ENCODE measurements at regions not wholly inside any gene's neighbourhood (a gene's known extent, or its start where the extent isn't known, plus 50 kb on each side); places are given as distances from the start of the nearest gene placed in this dataset.

- no peak overlapping the region for H3K4me3 ChIP-seq (ENCODE audit: control insufficient read depth, low read depth, low read length)
- TF ChIP-seq, protein P1, sequence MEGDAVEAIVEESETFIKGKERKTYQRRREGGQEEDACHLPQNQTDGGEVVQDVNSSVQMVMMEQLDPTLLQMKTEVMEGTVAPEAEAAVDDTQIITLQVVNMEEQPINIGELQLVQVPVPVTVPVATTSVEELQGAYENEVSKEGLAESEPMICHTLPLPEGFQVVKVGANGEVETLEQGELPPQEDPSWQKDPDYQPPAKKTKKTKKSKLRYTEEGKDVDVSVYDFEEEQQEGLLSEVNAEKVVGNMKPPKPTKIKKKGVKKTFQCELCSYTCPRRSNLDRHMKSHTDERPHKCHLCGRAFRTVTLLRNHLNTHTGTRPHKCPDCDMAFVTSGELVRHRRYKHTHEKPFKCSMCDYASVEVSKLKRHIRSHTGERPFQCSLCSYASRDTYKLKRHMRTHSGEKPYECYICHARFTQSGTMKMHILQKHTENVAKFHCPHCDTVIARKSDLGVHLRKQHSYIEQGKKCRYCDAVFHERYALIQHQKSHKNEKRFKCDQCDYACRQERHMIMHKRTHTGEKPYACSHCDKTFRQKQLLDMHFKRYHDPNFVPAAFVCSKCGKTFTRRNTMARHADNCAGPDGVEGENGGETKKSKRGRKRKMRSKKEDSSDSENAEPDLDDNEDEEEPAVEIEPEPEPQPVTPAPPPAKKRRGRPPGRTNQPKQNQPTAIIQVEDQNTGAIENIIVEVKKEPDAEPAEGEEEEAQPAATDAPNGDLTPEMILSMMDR (conservative IDR thresholded peaks at IDR 0.05; ENCODE audit: control insufficient read depth, insufficient read depth, low read depth, low read length): no peak
- no peak for DNase-seq (ENCODE audit: low read depth)
Observed at GRCh38 chr15:34684351-34684750, 70.4 kb downstream of the GJD2 start.

DNA sequence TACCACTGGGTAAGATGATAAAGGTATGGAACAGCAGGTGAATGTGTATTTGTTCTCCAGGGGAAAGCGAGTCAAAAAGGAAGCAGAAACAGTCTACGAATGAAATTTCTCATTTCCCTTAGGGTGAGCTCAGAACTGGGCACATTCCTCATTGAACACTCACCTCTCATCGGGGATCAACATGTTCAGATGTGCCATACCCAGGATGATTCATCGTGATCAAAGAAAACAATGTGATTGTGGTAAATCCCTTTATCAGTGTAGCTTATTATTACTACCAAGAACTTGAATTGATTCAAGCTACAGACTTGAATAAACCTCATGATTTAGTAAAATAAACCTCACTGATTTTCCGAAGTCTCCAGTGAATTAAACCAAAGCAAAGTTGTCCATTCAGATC is 72.1 kb downstream of the GJD2 start:
- DNase-seq (ENCODE audit: low read depth): peak; percentile 83
- H3K4me3 ChIP-seq (ENCODE audit: control insufficient read depth, low read depth, low read length): no peak overlapping the region

DNA sequence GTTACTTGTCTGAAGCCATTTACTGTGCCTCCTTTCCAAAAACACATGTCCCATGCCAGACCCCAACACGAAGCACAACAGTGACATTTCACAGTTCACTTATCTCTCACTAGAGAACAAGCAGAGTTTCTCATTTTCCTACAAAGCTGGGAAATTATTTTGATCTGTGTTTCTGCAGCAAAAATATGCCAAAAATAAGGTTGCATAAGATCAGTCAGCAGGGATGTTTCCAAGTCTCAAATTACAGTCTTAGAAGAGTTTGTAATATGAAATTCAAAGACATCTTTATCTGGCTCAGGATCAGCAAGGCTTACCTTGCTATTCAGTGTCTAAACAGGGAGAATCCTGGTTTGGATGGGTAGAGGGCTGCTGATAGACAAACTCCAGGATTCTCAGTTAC is 75.5 kb downstream of the GJD2 start:
- peak; percentile 11 for DNase-seq (ENCODE audit: low read depth)
- no peak overlapping the region for H3K4me3 ChIP-seq (ENCODE audit: control insufficient read depth, low read depth, low read length)
- TF ChIP-seq, protein P1 (conservative IDR thresholded peaks at IDR 0.05; ENCODE audit: control insufficient read depth, insufficient read depth, low read depth, low read length): no peak

More for the DNA sequence above, 72.1 kb downstream of the GJD2 start:
- TF ChIP-seq, protein P1 (conservative IDR thresholded peaks at IDR 0.05; ENCODE audit: control insufficient read depth, insufficient read depth, low read depth, low read length): no peak

GRCh38 chr15:34673241-34673640 is 81.6 kb downstream of the GJD2 start:
- no peak overlapping the region for H3K4me3 ChIP-seq (ENCODE audit: control insufficient read depth, low read depth, low read length)
- DNase-seq (ENCODE audit: low read depth): no peak
- TF ChIP-seq, protein P1 (conservative IDR thresholded peaks at IDR 0.05; ENCODE audit: control insufficient read depth, insufficient read depth, low read depth, low read length): no peak

GRCh38 chr15:34665498-34666116 is 82.2 kb upstream of the GOLGA8B start:
- DNase-seq (ENCODE audit: low read depth): no peak
- TF ChIP-seq, protein P1 (conservative IDR thresholded peaks at IDR 0.05; ENCODE audit: control insufficient read depth, insufficient read depth, low read depth, low read length): no peak
- no peak overlapping the region for H3K4me3 ChIP-seq (ENCODE audit: control insufficient read depth, low read depth, low read length)

DNA sequence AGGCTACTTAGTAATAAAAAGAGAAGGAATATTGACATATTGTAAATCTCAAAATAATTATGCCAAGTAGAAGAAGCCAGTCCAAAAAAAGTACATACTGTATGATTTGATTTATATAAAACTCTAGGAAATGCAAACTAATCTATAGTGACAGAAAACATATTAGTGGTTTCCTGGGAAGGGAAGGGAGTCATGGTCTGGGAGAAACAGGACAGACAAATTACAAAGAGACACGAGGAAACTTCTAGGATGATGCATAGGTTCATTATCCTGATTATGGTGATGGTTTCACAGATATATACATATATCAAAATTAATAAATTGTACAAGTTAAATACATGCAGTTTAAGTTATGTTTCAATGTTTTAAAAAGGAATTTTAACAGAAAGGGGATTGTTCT is 81.0 kb upstream of the GOLGA8B start:
- TF ChIP-seq, protein P1 (conservative IDR thresholded peaks at IDR 0.05; ENCODE audit: control insufficient read depth, insufficient read depth, low read depth, low read length): no peak
- H3K4me3 ChIP-seq (ENCODE audit: control insufficient read depth, low read depth, low read length): no peak overlapping the region
- no peak for DNase-seq (ENCODE audit: low read depth)

- TF ChIP-seq, protein P1 (conservative IDR thresholded peaks at IDR 0.05; ENCODE audit: control insufficient read depth, insufficient read depth, low read depth, low read length): no peak
- no peak for DNase-seq (ENCODE audit: low read depth)
- no peak overlapping the region for H3K4me3 ChIP-seq (ENCODE audit: control insufficient read depth, low read depth, low read length)
Observed at GRCh38 chr15:34663101-34663500, 79.7 kb upstream of the GOLGA8B start.
